ENCODE measurements at regions not wholly inside any gene's neighbourhood (a gene's known extent, or its start where the extent isn't known, plus 50 kb on each side); places are given as distances from the start of the nearest gene placed in this dataset.

DNA sequence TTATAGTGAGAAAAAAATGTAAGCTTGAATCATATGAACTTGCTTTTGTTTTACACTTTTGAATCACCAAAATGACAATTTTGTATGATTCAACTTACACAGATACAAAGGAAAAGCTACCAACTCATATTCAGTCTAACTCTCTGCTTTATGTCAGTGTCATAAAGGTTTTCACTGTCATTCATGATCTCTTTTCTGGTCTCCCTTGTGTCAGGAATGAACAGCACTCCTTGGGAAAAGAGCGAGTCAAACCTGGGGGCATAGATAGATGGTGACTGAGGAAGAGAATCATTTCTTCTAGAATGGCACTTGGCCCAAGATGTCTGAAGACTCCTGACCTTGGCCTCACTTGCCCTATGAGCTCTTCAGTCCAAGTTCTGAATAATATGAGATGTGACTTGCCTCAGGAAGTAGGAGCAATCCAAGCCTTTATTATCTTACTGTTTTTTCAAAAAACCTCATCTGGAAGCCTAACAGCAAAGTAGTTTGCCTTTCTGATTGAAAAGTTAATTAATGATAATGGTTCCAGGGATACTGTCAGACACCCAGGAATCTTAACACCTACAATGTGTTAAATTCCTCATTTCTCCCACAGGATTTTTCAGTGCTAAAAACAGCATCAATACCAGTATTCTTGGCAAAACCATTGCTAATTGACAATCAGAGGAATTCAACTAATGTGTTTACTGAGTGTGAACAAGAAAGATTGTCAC is 270.0 kb upstream of the HSF2 start (continued):
- TF ChIP-seq, protein P1, sequence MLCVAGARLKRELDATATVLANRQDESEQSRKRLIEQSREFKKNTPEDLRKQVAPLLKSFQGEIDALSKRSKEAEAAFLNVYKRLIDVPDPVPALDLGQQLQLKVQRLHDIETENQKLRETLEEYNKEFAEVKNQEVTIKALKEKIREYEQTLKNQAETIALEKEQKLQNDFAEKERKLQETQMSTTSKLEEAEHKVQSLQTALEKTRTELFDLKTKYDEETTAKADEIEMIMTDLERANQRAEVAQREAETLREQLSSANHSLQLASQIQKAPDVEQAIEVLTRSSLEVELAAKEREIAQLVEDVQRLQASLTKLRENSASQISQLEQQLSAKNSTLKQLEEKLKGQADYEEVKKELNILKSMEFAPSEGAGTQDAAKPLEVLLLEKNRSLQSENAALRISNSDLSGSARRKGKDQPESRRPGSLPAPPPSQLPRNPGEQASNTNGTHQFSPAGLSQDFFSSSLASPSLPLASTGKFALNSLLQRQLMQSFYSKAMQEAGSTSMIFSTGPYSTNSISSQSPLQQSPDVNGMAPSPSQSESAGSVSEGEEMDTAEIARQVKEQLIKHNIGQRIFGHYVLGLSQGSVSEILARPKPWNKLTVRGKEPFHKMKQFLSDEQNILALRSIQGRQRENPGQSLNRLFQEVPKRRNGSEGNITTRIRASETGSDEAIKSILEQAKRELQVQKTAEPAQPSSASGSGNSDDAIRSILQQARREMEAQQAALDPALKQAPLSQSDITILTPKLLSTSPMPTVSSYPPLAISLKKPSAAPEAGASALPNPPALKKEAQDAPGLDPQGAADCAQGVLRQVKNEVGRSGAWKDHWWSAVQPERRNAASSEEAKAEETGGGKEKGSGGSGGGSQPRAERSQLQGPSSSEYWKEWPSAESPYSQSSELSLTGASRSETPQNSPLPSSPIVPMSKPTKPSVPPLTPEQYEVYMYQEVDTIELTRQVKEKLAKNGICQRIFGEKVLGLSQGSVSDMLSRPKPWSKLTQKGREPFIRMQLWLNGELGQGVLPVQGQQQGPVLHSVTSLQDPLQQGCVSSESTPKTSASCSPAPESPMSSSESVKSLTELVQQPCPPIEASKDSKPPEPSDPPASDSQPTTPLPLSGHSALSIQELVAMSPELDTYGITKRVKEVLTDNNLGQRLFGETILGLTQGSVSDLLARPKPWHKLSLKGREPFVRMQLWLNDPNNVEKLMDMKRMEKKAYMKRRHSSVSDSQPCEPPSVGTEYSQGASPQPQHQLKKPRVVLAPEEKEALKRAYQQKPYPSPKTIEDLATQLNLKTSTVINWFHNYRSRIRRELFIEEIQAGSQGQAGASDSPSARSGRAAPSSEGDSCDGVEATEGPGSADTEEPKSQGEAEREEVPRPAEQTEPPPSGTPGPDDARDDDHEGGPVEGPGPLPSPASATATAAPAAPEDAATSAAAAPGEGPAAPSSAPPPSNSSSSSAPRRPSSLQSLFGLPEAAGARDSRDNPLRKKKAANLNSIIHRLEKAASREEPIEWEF (IDR thresholded peaks at IDR 0.05; ENCODE audit: insufficient replicate concordance, low read depth, low read length) = no peak
- no peak for TF ChIP-seq RBBP5 (conservative IDR thresholded peaks at IDR 0.05)
- TF ChIP-seq, protein P2, sequence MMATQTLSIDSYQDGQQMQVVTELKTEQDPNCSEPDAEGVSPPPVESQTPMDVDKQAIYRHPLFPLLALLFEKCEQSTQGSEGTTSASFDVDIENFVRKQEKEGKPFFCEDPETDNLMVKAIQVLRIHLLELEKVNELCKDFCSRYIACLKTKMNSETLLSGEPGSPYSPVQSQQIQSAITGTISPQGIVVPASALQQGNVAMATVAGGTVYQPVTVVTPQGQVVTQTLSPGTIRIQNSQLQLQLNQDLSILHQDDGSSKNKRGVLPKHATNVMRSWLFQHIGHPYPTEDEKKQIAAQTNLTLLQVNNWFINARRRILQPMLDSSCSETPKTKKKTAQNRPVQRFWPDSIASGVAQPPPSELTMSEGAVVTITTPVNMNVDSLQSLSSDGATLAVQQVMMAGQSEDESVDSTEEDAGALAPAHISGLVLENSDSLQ (IDR thresholded peaks at IDR 0.05) = no peak

DNA sequence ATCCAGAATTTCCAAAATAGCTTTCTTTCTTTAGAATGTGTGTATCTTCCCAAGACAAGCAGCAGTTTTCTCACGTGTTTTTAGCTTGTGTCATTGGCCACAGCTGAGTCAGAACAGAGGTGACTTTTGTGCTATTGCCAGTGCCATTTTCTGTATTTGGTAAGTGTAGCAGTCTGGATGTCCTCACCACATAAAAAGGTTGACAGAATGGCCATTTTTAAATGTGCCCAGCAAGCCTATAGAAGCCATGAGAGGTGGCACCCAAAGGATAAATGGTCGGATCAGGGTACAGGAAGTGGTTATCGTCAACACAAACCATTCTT is 269.5 kb upstream of the HSF2 start:
- FAIRE-seq (no peak), DNase-seq (ENCODE audit: low read depth, low spot score) (no peak), ATAC-seq (no peak)
- Histone ChIP-seq H3K4me1 (ENCODE audit: control insufficient read depth, insufficient read depth, low read length) (no peaks in the 10 kb centered on the region), H4K20me1 (ENCODE audit: control insufficient read depth, insufficient read depth) (no peaks in the 10 kb centered on the region), H3K27me3 (replicated peaks in 1 of 2; ENCODE audit: control insufficient read depth in 2 of 2, insufficient read depth in 2 of 2, low read length in 1 of 2) (no peaks in the 10 kb centered on the region), H3K36me3 (ENCODE audit: control insufficient read depth in 2 of 2, insufficient read depth in 2 of 2, low read length in 1 of 2) (no peaks in the 10 kb centered on the region), H2AFZ (ENCODE audit: control insufficient read depth, low read depth, low read length) (no peak overlapping the region), H3K9me3 (replicated peaks; ENCODE audit: control insufficient read depth, insufficient read depth, low read length) (no peaks in the 10 kb centered on the region), H3K4me3 (no peak overlapping the region), H3K4me2 (ENCODE audit: control insufficient read depth, insufficient read depth) (no peak overlapping the region), H3K9ac (ENCODE audit: control insufficient read depth, insufficient read depth, low read length) (no peak overlapping the region), H3K79me2 (ENCODE audit: control insufficient read depth, insufficient read depth, low read length) (no peaks in the 10 kb centered on the region), H3K27ac (ENCODE audit: control insufficient read depth, insufficient read depth) (no peak overlapping the region)
- TF ChIP-seq, protein P3, sequence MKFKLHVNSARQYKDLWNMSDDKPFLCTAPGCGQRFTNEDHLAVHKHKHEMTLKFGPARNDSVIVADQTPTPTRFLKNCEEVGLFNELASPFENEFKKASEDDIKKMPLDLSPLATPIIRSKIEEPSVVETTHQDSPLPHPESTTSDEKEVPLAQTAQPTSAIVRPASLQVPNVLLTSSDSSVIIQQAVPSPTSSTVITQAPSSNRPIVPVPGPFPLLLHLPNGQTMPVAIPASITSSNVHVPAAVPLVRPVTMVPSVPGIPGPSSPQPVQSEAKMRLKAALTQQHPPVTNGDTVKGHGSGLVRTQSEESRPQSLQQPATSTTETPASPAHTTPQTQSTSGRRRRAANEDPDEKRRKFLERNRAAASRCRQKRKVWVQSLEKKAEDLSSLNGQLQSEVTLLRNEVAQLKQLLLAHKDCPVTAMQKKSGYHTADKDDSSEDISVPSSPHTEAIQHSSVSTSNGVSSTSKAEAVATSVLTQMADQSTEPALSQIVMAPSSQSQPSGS (IDR thresholded peaks at IDR 0.05; ENCODE audit: low read length) = no peak
- TF ChIP-seq NRF1 (conservative IDR thresholded peaks at IDR 0.05; ENCODE audit: low read depth, low read length) (no peak), RELA (IDR thresholded peaks at IDR 0.05; ENCODE audit: borderline replicate concordance, partially characterized antibody) (no peak)
- intact Hi-C loops (cut with micrococcal nuclease; ENCODE audit: unreplicated experiment) = no loop called here
- SMC1A ChIA-PET (ENCODE audit: uncharacterized antibody, unreplicated experiment) = no interaction called here
- POLR2A ChIA-PET = no interaction called here
- in situ Hi-C loops (cut with MboI) = no loop called here
- RAD21 ChIA-PET (ENCODE audit: unreplicated experiment) = no interaction called here
- WGBS (ENCODE audit: insufficient coverage, insufficient replicate concordance, low lambda C conversion rate, missing lambda C conversion rate) = 4% methylated on average over 3 of the region's 3 CpGs
- CTCF ChIA-PET = no interaction called here
- BruUV-seq (replicated peaks) = no TSS peak

Measured in GM12878 (cell line).